Aorta (tissue), 5 donors: ENCODE measurements at regions not wholly inside any gene's neighbourhood (a gene's known extent, or its start where the extent isn't known, plus 50 kb on each side); places are given as distances from the start of the nearest gene placed in this dataset.
"Not testable (repeated sequence)": the region's sequence is repeated elsewhere in the genome, so short reads cannot be mapped to it uniquely, and the experiment has no call there.

Source experiments
- ATAC-seq: fragments of 200-7000 bp; cut with Tn5 transposase; one replicate; pipeline ENCODE4 v1.9.1; 2022; ENCODE audit warnings: moderate library complexity; ENCODE audit not compliant: low FRiP score
- DNase-seq, 2 donors: peaks; one replicate each; pipeline ENCODE4 v3.0.0-alpha.2; 2020
- H3K27ac ChIP-seq, 2 donors: one replicate each; pipeline ENCODE4 v1.5.1; 2013; ENCODE audit warnings: low read length in 2 of 2, mild to moderate bottlenecking in 2 of 2, moderate library complexity in 2 of 2, control low read depth in 1 of 2, inconsistent platforms in 1 of 2, low read depth in 1 of 2
- H3K27me3 ChIP-seq, 2 donors: one replicate each; pipeline ENCODE4 v1.6.1; 2013; ENCODE audit warnings: control low read depth in 1 of 2, low read length in 1 of 2, mild to moderate bottlenecking in 1 of 2, moderate library complexity in 1 of 2; ENCODE audit not compliant: insufficient read depth in 2 of 2, control insufficient read depth in 1 of 2
- H3K36me3 ChIP-seq, 2 donors: one replicate each; pipeline ENCODE4 v1.6.1; 2013; ENCODE audit warnings: control low read depth in 1 of 2, low read length in 1 of 2, mild to moderate bottlenecking in 1 of 2; ENCODE audit not compliant: insufficient read depth in 2 of 2, control insufficient read depth in 1 of 2
- H3K4me1 ChIP-seq, 2 donors: one replicate each; pipeline ENCODE4 v1.6.1; 2013; ENCODE audit warnings: low read length in 2 of 2, control low read depth in 1 of 2, mild to moderate bottlenecking in 1 of 2, moderate library complexity in 1 of 2; ENCODE audit not compliant: insufficient read depth in 2 of 2, control insufficient read depth in 1 of 2
- H3K4me3 ChIP-seq, 2 donors: one replicate each; pipeline ENCODE4 v1.5.1; 2013; ENCODE audit warnings: low read length in 2 of 2, control low read depth in 1 of 2, mild to moderate bottlenecking in 1 of 2
- H3K9me3 ChIP-seq: one replicate; pipeline ENCODE4 v1.6.1; 2013; ENCODE audit warnings: mild to moderate bottlenecking, low read length; ENCODE audit not compliant: control insufficient read depth
- WGBS, 2 donors: extraction: QIAGEN DNeasy Blood & Tissue Kit; methylation state at CpG; one replicate each; pipeline ENCODE4 v1.1.7; 2013; 5-methylcytosine and 5-hydroxymethylcytosine counted together
- intact Hi-C, 2 donors: fragments of 100-400 bp; cut with DNase I; formaldehyde crosslinking; loops; one replicate each; pipeline versions ENCODE4 v1.14.2 to v1.15.0; 2022
- donor health status: healthy with polysubstance abuse.
- donor health status: Bipolar disorder and iron deficiency.
- donor health status: DM: no; HTN: no; CAD: no.
- donor health status: DM: no; HTN: no; CAD: no.
- donor health status: DM: yes; HTN: yes; CAD: no.

DNA sequence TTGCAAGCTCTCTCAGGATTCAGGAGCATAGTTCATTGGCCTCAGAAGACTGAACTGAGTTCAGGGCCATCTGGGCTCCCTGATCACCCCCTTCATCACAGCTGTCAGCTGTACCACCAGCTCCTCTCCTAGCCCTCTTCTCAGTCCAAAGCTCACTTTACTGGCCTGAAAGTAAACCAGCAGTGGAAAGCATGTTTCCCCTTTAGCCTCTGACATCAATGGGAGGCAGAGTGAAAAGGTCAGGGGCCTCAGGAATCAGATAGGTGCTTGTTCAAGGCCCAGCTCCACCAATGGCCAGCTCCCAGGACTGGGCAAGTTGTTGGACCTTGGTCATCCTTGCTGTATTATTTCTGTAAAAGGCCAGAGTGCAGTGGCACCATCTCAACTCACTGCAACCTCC lies 223.4 kb downstream of the TLE3 start:
- H3K4me3 ChIP-seq: no peak overlapping the region
- H3K36me3 ChIP-seq: no peaks in the 10 kb centered on the region
- peaks cover 9% of the 10 kb centered on the region for H3K9me3 ChIP-seq
- no peaks in the 10 kb centered on the region for H3K27me3 ChIP-seq
- H3K27ac ChIP-seq: no peak overlapping the region
- intact Hi-C loops: no loop called here
- H3K4me1 ChIP-seq: no peaks in the 10 kb centered on the region
- ATAC-seq: no peak
- no peak for DNase-seq

DNA sequence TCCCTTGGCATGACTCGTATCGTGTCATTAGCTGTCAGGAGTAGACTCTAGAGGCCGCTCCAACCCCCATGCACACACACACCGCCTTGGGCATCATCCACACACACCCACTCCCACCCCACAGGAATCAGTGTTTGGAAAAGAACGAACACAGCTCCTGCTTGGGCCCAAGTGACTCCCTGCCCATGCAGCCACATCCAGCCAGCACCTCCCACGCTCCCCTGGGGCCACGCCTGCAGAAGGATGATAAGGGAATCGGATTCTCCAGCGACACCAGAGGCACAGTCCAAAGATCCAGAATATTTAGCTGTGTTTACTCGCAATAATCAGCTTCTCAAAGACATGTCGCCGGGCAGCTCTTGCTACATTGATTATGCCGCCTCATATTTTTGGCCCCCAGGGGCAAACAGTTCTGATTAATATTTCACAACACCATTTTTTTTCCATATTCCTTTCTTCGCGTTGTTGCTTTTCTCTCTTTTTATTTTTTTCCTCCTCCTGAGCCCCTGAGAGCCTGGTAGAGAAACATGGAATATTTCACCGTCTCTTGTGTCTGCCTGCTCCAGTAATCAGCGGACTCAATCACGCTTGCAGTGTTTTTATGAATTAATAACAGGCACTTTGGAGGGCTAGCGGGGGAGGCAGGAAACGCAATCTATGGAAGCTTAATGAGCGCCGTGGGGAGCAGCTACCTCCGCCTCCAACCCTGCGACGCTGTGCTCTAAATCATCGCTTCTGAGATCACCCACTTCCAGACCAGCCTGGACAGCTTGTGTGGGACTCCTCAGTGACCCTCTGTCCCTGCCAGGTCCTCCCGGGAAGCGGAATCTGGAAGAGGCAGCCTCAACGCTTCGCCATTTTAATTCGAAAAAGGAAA lies 221.4 kb downstream of the TLE3 start:
- Histone ChIP-seq H3K9me3 (peaks cover 9% of the 10 kb centered on the region), H3K27ac (no peak overlapping the region), H3K27me3 (no peaks in the 10 kb centered on the region), H3K36me3 (no peaks in the 10 kb centered on the region), H3K4me1 (no peaks in the 10 kb centered on the region), H3K4me3 (no peak overlapping the region)
- intact Hi-C loops: no loop called here
- ATAC-seq (no peak), DNase-seq (no peak)
- 72 to 74% methylated on average over 31 of the region's 31 CpGs for WGBS, 2 donors

DNA sequence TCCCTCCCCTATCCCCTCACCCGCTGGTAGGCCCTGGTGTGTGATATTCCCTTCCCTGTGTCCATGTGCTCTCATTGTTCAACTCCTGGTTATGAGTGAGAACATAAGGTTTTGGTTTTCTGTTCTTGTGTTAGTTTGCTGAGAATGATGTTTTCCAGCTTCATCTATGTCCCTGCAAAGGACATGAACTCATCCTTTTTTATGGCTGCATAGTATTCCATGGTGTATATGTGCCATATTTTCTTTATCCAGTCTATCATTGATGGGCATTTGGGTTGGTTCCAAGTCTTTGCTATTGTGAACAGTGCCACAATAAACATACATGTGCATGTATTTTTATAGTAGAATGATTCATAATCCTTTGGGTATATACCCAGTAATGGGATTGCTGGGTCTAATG lies 217.8 kb downstream of the TLE3 start:
- ATAC-seq: not testable (repeated sequence)

DNA sequence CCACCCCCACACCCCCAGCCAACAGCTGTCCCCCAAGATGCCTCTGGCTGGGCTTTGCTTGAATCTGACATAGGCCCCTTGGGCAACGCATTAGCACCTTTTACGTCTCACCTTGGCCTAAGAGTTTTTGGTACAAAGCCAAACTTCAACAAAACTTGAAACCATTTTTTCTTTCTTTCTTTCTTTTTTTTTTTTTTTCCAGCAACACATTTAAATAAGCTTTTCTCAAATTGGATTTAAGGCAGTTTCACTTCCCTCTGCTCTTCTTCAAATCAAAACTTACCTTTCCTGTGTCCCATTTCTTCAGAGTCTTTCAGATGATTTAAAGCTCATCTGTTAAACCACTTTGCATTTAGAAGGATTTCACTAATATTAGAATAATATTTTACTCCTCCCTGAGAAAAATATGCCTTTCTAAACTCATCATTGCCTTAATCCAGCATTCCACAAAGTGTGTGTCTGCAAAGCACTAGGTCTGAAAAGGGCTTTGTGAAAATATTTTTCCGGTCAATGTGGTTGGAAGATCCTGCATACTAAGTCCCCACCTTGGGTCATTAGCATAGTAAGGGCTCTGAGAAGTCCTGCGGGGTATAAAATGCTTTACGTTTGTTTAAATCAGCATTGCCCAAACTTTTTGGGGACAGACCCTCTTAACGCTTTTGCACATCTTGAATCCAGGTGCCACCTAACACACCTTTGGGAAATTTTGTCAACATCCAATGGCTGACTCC lies 217.0 kb downstream of the TLE3 start:
- peaks cover 1% of the 10 kb centered on the region for H3K9me3 ChIP-seq
- ATAC-seq (no peak), DNase-seq (no peak)
- intact Hi-C loops: no loop called here
- H3K4me3 ChIP-seq: no peak overlapping the region
- no peaks in the 10 kb centered on the region for H3K36me3 ChIP-seq
- no peaks in the 10 kb centered on the region for H3K4me1 ChIP-seq
- no peaks in the 10 kb centered on the region for H3K27me3 ChIP-seq
- 92 to 94% methylated on average over 6 of the region's 6 CpGs for WGBS, 2 donors
- H3K27ac ChIP-seq: no peak overlapping the region

More for the DNA sequence above, 217.8 kb downstream of the TLE3 start:
- H3K9me3 ChIP-seq, H3K4me3 ChIP-seq, H3K4me1 ChIP-seq, H3K27me3 ChIP-seq, intact Hi-C loops, H3K36me3 ChIP-seq, DNase-seq, H3K27ac ChIP-seq: not testable (repeated sequence)
- WGBS, 2 donors: 95 to 100% methylated on average over 1 of the region's 1 CpG

DNA sequence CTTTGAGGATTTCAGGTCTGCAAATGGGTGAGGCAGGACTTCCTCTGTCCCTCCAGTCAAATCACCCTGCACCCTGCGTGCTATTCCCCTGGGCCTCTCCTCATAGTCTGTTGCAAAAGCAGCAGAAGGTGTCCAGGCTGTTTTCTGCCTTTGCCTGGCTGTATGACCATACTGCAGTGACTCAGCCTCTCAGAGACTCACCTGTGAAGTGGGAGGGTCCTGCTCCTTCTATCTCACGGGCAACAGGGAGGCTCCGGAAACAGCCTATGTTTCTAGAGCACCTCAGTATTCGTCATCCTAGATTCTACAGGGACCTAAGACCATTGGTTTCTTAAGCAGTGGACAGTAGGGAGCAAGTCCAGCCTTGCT lies 216.4 kb downstream of the TLE3 start:
- intact Hi-C loops: no loop called here
- Histone ChIP-seq H3K27me3 (no peaks in the 10 kb centered on the region), H3K4me1 (no peaks in the 10 kb centered on the region), H3K27ac (no peak overlapping the region), H3K4me3 (no peak overlapping the region), H3K36me3 (no peaks in the 10 kb centered on the region), H3K9me3 (no peaks in the 10 kb centered on the region)
- 82 to 89% methylated on average over 4 of the region's 4 CpGs for WGBS, 2 donors
- no peak for DNase-seq
- no peak for ATAC-seq

DNA sequence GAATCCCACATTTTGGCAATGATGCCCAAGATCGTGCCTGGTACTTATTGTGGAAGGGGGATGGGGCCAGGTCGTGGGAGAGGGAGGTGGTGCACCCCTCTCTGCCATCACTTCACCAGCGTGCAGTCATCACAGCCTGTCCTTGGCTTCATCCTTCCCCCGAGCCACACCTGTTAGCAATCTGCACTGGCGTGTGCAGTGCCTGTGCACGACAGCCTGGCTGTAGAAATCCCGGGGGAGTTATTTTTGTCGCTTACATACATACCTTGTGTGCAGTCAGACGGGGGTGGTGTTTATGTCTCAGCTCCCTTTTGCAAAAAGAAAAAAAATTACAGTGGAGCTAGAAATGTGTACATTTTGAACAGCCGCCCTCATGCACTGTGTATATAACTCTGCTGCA lies 216.0 kb downstream of the TLE3 start:
- no peaks in the 10 kb centered on the region for H3K36me3 ChIP-seq
- intact Hi-C loops: no loop called here

DNA sequence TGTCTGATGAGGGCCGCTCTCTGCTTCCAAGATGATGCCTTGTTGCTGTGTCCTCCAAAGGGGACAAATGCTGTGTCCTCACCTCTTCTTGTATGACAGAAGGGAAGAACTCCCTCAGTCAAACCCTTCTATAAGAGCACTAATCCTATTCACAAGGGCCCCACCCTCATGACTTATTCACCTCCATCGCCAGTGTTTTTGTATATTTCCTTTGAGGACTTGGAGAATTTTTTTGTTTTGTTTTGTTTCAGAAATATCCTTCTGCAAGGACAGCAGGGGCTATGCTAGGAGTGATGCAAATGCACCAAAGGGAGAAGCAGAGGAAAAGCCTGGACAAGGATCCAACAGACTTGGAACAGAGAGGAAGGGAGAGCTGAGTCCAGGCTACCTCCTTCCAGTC lies 214.4 kb downstream of the TLE3 start:
- H3K36me3 ChIP-seq: no peaks in the 10 kb centered on the region
- H3K27ac ChIP-seq: no peak overlapping the region
- 96% methylated on average over 2 of the region's 2 CpGs for WGBS, 2 donors
- no peaks in the 10 kb centered on the region for H3K27me3 ChIP-seq
- ATAC-seq: no peak
- intact Hi-C loops: no loop called here
- no peak overlapping the region for H3K4me3 ChIP-seq
- DNase-seq: no peak
- no peaks in the 10 kb centered on the region for H3K4me1 ChIP-seq
- no peaks in the 10 kb centered on the region for H3K9me3 ChIP-seq

More for the DNA sequence above, 216.0 kb downstream of the TLE3 start:
- Histone ChIP-seq H3K4me3 (no peak overlapping the region), H3K27ac (no peak overlapping the region), H3K9me3 (no peaks in the 10 kb centered on the region), H3K27me3 (no peaks in the 10 kb centered on the region), H3K4me1 (no peaks in the 10 kb centered on the region)
- ATAC-seq (no peak), DNase-seq (no peak)
- WGBS, 2 donors: 9 to 17% methylated on average over 10 of the region's 10 CpGs

DNA sequence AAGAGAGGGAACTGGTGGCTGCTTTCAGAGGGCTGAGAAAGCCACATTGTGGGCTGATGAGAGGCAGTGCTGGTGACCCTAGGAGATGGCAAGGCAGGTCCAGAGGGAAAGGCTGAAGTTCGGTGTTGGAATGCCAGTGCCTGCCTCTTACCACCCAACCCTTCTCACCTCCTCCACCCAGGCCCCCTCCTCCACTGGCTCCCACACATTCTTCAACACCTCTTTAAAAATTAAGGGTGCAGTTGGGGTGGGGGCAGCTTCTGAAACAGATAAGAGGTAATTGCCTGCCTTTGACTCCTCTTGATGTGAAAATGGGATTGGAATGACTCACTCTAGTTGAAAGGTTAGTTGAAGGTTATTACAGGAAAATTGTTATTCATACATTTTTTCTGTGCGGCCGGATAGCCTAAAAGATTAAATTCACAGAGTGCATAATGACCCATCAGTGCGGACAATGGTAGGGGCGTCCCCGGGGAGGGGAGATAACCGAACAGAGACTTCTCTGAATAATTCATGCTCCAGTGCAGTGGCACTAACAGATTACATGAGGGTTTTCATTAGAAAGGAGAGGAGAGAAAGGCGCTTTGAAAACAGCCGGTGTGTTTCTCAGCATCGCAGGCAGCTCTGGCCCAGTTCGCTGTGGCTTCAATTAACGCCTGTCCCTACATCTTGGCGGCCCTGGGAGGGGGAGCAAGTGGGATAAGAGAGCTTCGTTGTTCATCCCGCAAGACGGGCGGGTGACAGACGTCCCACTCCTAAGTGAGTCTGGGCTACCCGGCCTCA lies 212.4 kb downstream of the TLE3 start:
- H3K4me1 ChIP-seq: no peaks in the 10 kb centered on the region
- DNase-seq (no peak), ATAC-seq (no peak)
- H3K27me3 ChIP-seq: no peaks in the 10 kb centered on the region
- 72 to 75% methylated on average over 19 of the region's 19 CpGs for WGBS, 2 donors
- intact Hi-C loops: no loop called here
- H3K27ac ChIP-seq: no peak overlapping the region
- no peaks in the 10 kb centered on the region for H3K9me3 ChIP-seq
- H3K4me3 ChIP-seq: no peak overlapping the region
- H3K36me3 ChIP-seq: no peaks in the 10 kb centered on the region
